HL-60 (cell line): ENCODE measurements at regions not wholly inside any gene's neighbourhood (a gene's known extent, or its start where the extent isn't known, plus 50 kb on each side); places are given as distances from the start of the nearest gene placed in this dataset.

ENCODE experiments used
- CTCF ChIP-seq: IDR thresholded peaks from one replicate; pipeline ENCODE4 v1.5.1; 2011; ENCODE audit warnings: low read length, control low read depth, inconsistent platforms; ENCODE audit not compliant: insufficient read depth
- GABPA ChIP-seq: IDR thresholded peaks from 2 replicates; pipeline ENCODE4 v1.6.1; 2012; ENCODE audit warnings: low read depth
- POLR2AphosphoS5 ChIP-seq: IDR thresholded peaks from 2 replicates; pipeline ENCODE4 v1.6.1; 2012; ENCODE audit warnings: low read depth
- REST ChIP-seq: IDR thresholded peaks from 2 replicates; pipeline ENCODE4 v1.6.1; 2012; ENCODE audit warnings: low read depth; ENCODE audit not compliant: insufficient replicate concordance

GRCh38 chr12:83660727-83661358 is 974.1 kb downstream of the TMTC2 start:
- TF ChIP-seq CTCF (no peak), POLR2AphosphoS5 (no peak), REST (no peak), GABPA (no peak)
